ENCODE measurements at regions not wholly inside any gene's neighbourhood (a gene's known extent, or its start where the extent isn't known, plus 50 kb on each side); places are given as distances from the start of the nearest gene placed in this dataset.

DNA sequence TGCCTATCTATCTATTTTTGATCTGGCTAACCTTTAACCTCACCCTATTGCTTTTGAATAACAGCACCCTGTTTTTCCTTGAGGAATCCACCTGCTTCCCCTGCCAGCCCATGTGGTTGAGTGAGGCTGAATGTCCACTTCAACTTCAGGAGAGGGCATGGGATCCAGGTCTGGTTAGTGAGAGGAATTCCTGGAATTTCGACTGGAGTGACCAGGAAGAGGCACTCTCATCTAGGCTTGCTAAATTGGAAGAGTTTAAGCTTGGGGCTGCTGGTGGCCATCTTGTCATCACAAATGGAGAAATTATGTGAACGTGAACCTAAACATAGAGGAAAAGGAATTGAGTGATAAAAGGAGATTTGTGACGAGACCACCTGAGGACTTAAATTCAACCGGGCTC lies 322.1 kb downstream of the OSTF1 start:
- ATAC-seq (replicated peaks) = no peak
- Mint-ChIP-seq H3K27ac (no peak overlapping the region), H3K9me3 (no peaks in the 10 kb centered on the region), H3K36me3 (ENCODE audit: low read depth) (no peaks in the 10 kb centered on the region), H3K4me1 (no peaks in the 10 kb centered on the region), H3K4me3 (no peak overlapping the region), H3K27me3 (peaks cover 10% of the 10 kb centered on the region)

DNA sequence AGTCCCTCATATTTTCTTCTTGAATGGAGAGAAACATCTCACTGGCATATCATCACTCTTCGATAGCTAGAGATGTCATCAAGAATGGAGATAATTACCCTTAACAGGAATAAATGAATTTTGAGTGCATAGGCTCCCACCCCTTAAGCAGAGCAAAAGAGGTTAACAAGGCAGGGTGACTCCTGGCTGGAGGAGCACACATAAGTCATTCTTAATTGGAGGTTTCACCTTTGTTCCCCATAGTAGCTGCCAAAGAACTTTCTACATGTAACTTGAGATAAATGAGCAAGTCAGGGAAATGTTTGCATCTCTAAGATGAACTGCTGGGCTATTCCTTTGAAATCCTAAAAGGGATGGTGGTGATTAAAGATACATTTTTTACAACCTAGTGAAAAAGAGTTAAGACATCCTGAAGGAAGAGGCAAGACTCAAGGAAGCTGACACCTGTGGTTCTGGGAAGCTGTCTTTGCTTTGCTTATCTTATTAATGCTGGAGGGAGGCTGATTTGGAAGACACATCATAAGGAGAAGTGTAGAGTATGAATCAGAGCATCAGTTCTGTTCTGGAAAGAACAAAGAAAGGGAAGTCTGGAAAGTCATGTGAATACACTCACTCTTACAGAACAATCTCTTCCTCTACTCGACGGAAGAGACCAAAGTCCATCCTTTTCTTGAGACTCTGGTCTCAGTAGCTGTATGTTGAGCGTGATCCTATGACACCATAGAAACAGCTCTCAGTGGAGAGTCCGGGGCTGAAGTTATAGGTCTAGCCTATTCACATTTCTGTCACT lies 326.3 kb downstream of the OSTF1 start:
- Mint-ChIP-seq H3K4me3 (no peak overlapping the region), H3K27ac (no peak overlapping the region), H3K36me3 (ENCODE audit: low read depth) (no peaks in the 10 kb centered on the region), H3K9me3 (no peaks in the 10 kb centered on the region), H3K4me1 (no peaks in the 10 kb centered on the region), H3K27me3 (peaks cover 6% of the 10 kb centered on the region)
- no peak for ATAC-seq (replicated peaks)

DNA sequence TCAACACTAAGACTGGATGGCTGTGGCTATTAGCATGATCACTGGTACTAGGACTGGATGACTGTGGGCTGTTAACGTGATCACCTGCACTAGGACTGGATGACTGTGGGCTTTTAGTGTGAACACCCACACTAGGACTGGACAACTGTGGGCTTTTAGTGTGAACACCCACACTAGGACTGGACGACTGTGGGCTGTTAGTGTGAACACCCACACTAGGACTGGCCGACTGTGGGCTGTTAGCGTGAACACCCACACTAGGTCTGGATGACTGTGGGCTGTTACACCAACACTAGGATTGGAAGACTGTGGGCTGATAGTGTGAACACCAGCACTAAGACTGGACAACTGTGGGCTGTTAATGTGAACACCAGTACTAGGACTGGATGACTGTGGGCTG lies 329.2 kb downstream of the OSTF1 start:
- no peak for ATAC-seq (replicated peaks)
- Mint-ChIP-seq H3K4me3 (no peak overlapping the region), H3K4me1 (no peaks in the 10 kb centered on the region), H3K9me3 (no peaks in the 10 kb centered on the region), H3K36me3 (ENCODE audit: low read depth) (no peaks in the 10 kb centered on the region), H3K27me3 (peaks cover 4% of the 10 kb centered on the region), H3K27ac (no peak overlapping the region)

DNA sequence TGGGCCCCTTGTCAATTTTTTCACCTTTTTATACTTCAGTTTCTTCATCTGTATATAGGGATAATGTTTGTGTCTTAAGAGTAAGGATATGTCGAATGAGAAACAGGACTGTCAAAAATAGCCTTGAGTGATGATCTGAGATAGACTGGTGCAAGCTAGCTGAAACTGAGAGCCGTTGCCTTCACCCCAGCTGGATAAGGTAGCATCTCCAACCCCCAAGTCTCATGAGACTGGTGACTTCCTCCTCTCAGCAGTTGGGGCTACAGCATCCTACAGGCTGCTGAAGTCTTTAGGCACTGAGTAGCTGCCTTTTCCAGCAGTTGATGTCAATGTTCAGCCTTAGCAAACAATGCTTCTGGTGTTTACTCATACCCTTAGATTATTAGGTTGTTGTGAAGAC lies 330.2 kb downstream of the OSTF1 start:
- no peak overlapping the region for H3K27ac Mint-ChIP-seq
- no peaks in the 10 kb centered on the region for H3K9me3 Mint-ChIP-seq
- H3K4me1 Mint-ChIP-seq = no peaks in the 10 kb centered on the region
- no peak overlapping the region for H3K4me3 Mint-ChIP-seq
- peaks cover 3% of the 10 kb centered on the region for H3K27me3 Mint-ChIP-seq
- ATAC-seq (replicated peaks) = no peak
- H3K36me3 Mint-ChIP-seq (ENCODE audit: low read depth) = no peaks in the 10 kb centered on the region

DNA sequence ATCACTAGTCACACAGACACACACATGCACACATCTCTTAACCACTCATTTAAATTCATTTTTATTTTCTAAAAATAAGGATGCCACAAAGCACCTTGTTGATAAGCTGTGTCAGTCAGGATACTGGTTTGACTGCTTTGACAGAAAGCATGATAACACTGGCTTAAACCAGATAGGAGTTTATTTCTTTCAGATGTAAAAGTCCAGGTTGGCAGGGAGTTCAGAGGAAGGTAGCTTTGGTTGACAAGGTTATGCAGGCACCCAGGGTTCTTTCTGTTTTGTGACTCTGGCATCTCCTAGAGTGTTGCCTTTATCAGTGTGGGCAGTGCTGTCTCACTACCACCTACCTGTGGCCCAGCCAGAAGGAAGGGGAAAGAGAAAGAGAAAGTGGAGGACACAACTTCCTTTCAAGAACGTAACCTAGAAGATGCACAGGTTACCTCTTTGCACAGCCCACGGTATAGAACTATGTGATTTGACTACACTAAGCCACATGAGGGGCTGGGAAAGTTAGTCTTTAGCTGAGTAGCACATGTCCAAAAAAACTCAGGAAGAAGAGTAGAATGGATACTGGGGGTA lies 334.7 kb downstream of the OSTF1 start:
- H3K36me3 Mint-ChIP-seq (ENCODE audit: low read depth) = no peaks in the 10 kb centered on the region
- no peak overlapping the region for H3K4me3 Mint-ChIP-seq
- no peaks in the 10 kb centered on the region for H3K27me3 Mint-ChIP-seq
- no peak overlapping the region for H3K27ac Mint-ChIP-seq
- H3K9me3 Mint-ChIP-seq = no peaks in the 10 kb centered on the region
- no peak for ATAC-seq (replicated peaks)
- H3K4me1 Mint-ChIP-seq = no peaks in the 10 kb centered on the region

DNA sequence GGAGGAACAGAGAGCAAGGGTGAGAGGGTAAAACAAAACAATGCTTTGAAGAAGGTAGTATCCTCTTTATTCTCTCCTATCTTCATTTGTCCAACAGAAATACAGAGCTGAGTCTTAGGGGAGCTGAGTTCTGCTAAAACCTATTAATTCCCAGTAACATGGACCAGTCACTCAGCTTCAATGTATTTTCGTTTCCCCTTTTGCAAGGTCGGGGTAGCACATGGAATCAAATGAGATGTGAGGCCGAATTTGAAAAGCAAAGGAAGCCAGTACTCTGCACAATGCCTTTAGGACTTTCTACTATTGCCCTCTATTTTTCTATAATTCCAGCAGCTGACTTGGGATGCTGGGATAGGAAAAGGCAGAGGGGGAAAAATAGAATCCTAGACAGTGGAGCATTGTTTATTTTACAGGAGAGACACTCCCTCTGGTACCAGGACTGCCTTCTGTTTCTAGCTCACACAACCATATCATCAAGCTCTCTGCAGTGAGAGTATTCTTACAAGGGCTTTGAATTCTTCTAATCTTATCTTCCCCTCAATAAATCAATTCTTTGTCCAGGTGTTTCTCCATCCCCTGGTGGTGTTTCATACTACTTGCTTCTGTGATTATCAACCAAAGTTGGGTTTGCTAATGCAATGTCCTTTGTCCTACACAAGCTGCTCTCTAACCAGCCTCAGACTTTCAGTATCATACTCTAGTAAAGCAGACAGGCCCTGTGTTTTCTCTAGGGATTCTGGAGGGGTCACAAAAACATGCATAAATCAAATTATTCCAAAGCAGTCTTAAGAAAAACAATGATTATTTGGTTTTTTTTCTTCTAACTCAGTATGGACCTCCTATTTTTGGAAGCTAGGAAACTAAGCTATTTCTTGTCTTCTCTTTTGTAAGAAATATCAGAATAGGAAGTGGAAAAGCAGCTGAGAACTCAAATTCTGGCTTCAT lies 341.5 kb downstream of the OSTF1 start:
- Mint-ChIP-seq H3K27me3 (no peaks in the 10 kb centered on the region), H3K4me3 (no peak overlapping the region), H3K27ac (no peak overlapping the region), H3K4me1 (no peaks in the 10 kb centered on the region), H3K9me3 (no peaks in the 10 kb centered on the region), H3K36me3 (ENCODE audit: low read depth) (no peaks in the 10 kb centered on the region)
- ATAC-seq (replicated peaks) = no peak

DNA sequence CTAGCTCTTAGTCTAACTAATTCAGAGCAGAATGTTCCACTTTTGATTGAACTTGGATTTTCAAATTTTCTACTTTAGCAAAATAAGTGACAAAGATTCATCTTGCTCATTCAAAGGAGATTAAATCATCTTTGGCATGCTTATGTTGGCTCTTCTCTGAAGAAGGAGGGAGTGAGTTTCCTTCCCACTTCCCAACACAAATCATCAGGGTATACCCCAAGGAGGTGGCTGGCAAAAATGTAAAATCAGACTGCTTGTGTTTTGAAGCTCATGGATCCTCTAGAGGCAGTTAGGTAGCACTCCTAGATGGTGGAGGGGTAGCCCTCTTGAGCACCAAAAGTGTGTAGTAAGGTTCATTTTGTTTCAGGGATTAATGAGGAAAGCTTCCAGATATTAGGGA lies 343.1 kb downstream of the OSTF1 start:
- Mint-ChIP-seq H3K27ac (no peak overlapping the region), H3K4me3 (no peak overlapping the region)

DNA sequence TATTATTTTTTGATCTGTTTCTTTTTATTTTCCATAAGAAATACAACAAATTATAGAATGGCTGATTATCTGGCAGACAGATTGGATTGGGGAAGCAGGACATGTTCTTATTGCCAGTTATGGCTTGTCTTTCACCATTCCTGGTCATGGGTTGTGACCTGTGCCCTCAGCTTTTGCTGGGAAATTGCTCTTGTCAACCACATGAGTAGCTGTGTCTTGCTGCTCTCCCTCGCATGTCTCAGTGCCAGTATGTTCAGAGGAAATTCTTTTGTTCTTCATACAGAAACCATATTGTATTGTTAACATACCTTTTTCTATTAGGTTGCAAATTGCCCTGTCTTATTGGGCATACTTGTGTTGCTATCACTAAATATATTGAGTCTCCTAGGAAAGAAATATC lies 344.1 kb downstream of the OSTF1 start:
- H3K27me3 Mint-ChIP-seq = no peaks in the 10 kb centered on the region
- H3K4me1 Mint-ChIP-seq = no peaks in the 10 kb centered on the region
- H3K9me3 Mint-ChIP-seq = no peaks in the 10 kb centered on the region
- no peak overlapping the region for H3K27ac Mint-ChIP-seq
- H3K36me3 Mint-ChIP-seq (ENCODE audit: low read depth) = no peaks in the 10 kb centered on the region
- ATAC-seq (replicated peaks) = no peak
- H3K4me3 Mint-ChIP-seq = no peak overlapping the region

More for the DNA sequence above, 343.1 kb downstream of the OSTF1 start:
- Mint-ChIP-seq H3K27me3 (no peaks in the 10 kb centered on the region), H3K4me1 (no peaks in the 10 kb centered on the region), H3K36me3 (ENCODE audit: low read depth) (no peaks in the 10 kb centered on the region), H3K9me3 (no peaks in the 10 kb centered on the region)
- no peak for ATAC-seq (replicated peaks)

DNA sequence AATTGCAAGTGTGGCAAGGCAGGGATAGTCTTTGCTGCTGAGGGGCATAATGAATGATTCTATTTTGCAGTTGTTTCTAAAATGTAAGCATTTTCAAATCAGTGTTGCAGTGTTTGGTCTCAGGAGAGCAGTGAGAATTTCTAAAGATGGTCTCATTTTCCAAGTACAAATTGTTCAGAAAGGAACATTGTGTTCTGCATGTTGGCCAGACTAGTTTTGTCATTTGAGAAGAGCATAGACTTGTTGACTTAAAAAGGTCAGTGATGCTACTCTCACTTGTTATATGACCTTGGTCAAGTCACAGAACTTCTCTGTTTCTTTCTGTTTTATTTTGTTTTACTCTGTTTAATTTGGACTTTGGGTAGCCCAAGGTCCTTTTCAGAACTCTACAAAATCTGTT lies 344.6 kb downstream of the OSTF1 start:
- H3K9me3 Mint-ChIP-seq = no peaks in the 10 kb centered on the region

DNA sequence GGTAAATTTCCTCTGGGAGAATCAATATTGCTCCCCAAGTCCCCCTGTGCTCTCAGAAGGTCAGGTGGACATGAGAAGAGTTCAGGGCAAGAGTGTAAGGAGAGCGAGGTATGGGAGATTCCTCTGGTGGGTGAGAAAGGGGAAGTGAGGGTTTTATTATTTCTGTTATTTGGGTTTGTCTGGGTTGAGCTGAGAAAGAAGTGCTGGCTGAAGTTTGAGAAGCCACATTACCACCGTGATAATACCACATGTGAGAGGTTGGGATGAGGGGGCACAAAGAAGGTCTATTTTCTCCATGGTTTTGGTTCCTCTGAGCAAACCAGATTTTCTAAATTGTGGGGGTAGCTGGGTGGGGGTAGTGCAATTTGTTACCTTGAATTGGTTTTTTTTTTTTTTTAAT lies 350.4 kb downstream of the OSTF1 start:
- Mint-ChIP-seq H3K36me3 (ENCODE audit: low read depth) (no peaks in the 10 kb centered on the region), H3K9me3 (peaks cover 4% of the 10 kb centered on the region), H3K4me1 (no peaks in the 10 kb centered on the region), H3K4me3 (no peak overlapping the region), H3K27ac (no peak overlapping the region), H3K27me3 (peaks cover 3% of the 10 kb centered on the region)
- ATAC-seq (replicated peaks) = no peak

More for the DNA sequence above, 344.6 kb downstream of the OSTF1 start:
- H3K4me3 Mint-ChIP-seq = no peak overlapping the region
- no peaks in the 10 kb centered on the region for H3K4me1 Mint-ChIP-seq
- H3K36me3 Mint-ChIP-seq (ENCODE audit: low read depth) = no peaks in the 10 kb centered on the region
- ATAC-seq (replicated peaks) = no peak
- no peak overlapping the region for H3K27ac Mint-ChIP-seq
- H3K27me3 Mint-ChIP-seq = peaks cover 2% of the 10 kb centered on the region

DNA sequence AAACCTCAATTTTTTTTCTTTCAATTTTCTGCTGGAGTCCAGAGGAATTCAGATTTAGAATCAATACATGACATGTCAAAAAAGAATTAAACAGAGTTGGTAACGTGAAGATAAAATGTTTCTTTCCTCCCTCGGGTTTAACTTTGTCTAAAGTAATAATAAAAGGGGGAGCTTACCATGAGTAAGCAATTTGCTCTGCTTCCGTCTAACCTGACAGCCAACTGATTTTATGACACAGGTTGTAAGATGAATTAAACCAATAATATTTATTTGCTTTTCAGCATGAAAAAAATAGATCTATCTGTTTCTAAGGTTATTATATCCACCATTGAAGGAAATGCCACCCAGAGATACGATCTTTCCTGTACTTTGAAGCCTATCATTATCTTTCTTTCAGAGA lies 352.6 kb downstream of the OSTF1 start:
- Mint-ChIP-seq H3K27ac (no peak overlapping the region), H3K4me3 (no peak overlapping the region), H3K4me1 (no peaks in the 10 kb centered on the region), H3K36me3 (ENCODE audit: low read depth) (no peaks in the 10 kb centered on the region), H3K9me3 (peaks cover 5% of the 10 kb centered on the region), H3K27me3 (peaks cover 3% of the 10 kb centered on the region)
- no peak for ATAC-seq (replicated peaks)

DNA sequence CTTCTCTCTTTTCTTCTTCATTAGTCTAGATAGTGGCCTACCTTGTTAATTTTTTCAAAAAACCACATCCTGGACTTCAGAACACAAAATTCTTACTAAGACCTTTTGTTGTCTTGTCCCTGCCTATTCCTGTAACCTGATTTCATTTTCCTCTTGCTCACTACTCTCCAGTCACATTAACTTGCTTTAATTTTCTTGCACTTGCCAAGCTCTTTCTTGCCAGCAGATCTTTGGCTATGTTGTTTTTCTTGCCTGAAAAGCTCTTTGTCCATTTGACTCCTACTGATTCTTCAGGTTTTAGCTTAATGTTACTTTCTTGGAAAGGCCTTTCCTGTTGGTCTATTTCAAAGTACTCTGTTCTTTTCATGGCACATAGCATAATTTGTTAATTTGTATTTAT lies 356.8 kb downstream of the OSTF1 start:
- no peak for ATAC-seq (replicated peaks)
- no peaks in the 10 kb centered on the region for H3K4me1 Mint-ChIP-seq
- H3K36me3 Mint-ChIP-seq (ENCODE audit: low read depth) = no peaks in the 10 kb centered on the region
- H3K4me3 Mint-ChIP-seq = no peak overlapping the region
- no peak overlapping the region for H3K27ac Mint-ChIP-seq
- H3K27me3 Mint-ChIP-seq = no peaks in the 10 kb centered on the region
- H3K9me3 Mint-ChIP-seq = peaks cover 5% of the 10 kb centered on the region

DNA sequence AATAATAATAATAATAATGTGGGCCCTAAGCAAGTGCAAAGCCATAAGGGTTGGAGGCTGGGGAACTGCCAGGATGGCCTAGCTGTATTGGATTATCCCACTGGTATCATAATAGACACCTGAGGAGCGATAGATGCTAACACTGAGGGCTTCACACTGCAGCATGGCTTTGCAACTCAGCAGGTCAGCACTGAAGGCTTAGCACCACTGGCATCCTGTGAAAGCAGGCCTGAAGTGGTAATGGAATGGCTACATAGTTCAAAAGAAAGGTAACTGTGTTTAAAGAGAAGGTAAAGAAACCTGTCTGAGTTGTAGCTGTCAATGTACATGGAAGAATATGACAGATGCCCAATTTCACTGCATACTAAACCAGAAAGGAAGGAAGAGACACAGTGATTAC lies 359.0 kb downstream of the OSTF1 start:
- Mint-ChIP-seq H3K36me3 (ENCODE audit: low read depth) (no peaks in the 10 kb centered on the region), H3K27me3 (no peaks in the 10 kb centered on the region), H3K9me3 (peaks cover 5% of the 10 kb centered on the region), H3K27ac (no peak overlapping the region), H3K4me3 (no peak overlapping the region), H3K4me1 (no peaks in the 10 kb centered on the region)
- ATAC-seq (replicated peaks) = no peak

DNA sequence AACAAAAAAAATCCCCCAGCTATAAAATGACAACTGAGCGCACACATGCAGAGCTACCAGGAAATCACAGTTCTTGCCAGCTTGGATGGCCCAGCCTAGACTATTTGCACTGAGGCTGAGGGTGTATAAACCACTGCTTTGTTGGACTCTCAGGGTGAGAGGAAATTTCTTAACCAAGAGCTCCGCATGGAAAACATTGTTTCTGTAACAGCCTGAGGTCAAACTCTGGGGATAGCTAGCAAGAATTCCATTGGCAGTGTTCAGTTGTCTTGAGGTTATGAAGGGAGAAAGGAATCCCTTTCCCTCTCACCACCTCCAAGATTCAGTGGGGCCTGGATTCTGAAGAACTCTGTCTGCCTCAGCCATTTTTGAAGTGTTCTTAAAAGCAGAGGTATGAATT lies 360.0 kb downstream of the OSTF1 start:
- no peaks in the 10 kb centered on the region for H3K36me3 Mint-ChIP-seq (ENCODE audit: low read depth)
- no peak for ATAC-seq (replicated peaks)
- no peaks in the 10 kb centered on the region for H3K4me1 Mint-ChIP-seq
- no peak overlapping the region for H3K4me3 Mint-ChIP-seq
- no peaks in the 10 kb centered on the region for H3K27me3 Mint-ChIP-seq
- no peak overlapping the region for H3K27ac Mint-ChIP-seq
- peaks cover 5% of the 10 kb centered on the region for H3K9me3 Mint-ChIP-seq

DNA sequence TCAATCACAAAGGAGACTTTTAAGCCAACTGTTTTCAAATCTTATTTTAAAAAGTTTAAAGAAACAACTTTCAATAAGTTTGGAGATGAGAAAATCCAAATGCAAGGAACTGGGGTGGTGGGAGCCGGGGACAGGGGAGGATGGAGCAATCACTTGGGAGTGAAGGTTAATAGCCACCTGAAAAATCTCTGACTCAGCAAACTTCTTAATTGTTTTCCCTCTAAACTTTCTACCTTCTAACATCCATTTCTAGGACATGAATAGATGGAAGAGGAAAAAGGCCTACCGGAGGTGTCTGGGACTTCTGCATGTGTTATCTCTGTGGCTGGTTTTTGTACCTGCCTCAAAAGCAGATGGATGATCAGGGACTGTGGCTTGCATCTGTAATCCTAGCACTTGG lies 360.6 kb downstream of the OSTF1 start:
- Mint-ChIP-seq H3K4me1 (no peaks in the 10 kb centered on the region), H3K9me3 (no peaks in the 10 kb centered on the region), H3K27ac (no peak overlapping the region), H3K27me3 (no peaks in the 10 kb centered on the region), H3K4me3 (no peak overlapping the region), H3K36me3 (ENCODE audit: low read depth) (no peaks in the 10 kb centered on the region)
- no peak for ATAC-seq (replicated peaks)
